ENCODE measurements at regions not wholly inside any gene's neighbourhood (a gene's known extent, or its start where the extent isn't known, plus 50 kb on each side); places are given as distances from the start of the nearest gene placed in this dataset.

- TF ChIP-seq CTCF (IDR thresholded peaks at IDR 0.05; ENCODE audit: insufficient read depth, low read length): no peak
- no peak for TF ChIP-seq REST (IDR thresholded peaks at IDR 0.05; ENCODE audit: insufficient replicate concordance, low read depth)
Observed at GRCh38 chr3:171532294-171532693, 72.1 kb upstream of the TNIK start.
